ENCODE measurements at regions not wholly inside any gene's neighbourhood (a gene's known extent, or its start where the extent isn't known, plus 50 kb on each side); places are given as distances from the start of the nearest gene placed in this dataset.

GRCh38 chr6:122068291-122068769, 331.1 kb upstream of the HSF2 start:
- TF ChIP-seq CTCF (IDR thresholded peaks at IDR 0.05) (no peak), EP300 (IDR thresholded peaks at IDR 0.05) (no peak), POLR2AphosphoS5 (IDR thresholded peaks at IDR 0.05) (no peak), POLR2A (IDR thresholded peaks at IDR 0.05) (no peak)

Data from suprapubic skin (tissue), 4 donors.